ENCODE measurements at regions not wholly inside any gene's neighbourhood (a gene's known extent, or its start where the extent isn't known, plus 50 kb on each side); places are given as distances from the start of the nearest gene placed in this dataset.

DNA sequence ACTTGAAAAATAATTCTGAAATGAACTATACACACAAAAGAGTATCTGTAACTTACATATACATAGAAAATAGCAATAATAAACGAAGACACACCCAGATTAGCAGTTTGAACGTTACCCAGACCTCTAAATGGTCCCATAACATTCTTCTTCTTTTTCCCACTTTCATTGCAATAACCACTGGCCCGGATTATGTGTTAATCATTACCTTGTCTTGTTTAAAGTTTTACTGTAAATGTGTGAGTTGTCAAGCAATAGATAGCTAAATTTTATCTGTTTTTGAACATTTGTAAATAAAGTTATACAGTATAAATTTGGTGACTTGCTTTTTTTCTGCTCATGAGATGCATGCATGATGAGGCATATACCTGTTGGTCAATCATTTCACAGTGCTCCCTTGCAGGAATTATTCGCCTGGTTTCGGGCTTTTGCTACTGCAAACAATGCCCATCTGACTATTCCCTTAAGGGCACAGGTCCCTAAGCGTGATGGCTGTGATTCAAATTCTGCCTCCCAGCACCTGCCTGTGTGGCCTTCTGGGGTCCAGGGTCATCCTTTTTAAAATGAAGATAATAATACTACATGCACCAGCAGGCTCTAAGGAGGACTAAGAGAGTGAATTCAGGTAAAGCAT lies 66.1 kb downstream of the GADD45G start:
- Mint-ChIP-seq H3K4me1 (ENCODE audit: insufficient read depth, unreplicated experiment) (no peaks in the 10 kb centered on the region), H3K27ac (ENCODE audit: low read depth, unreplicated experiment) (no peak overlapping the region), H3K9me3 (ENCODE audit: unreplicated experiment) (peaks cover 7% of the 10 kb centered on the region), H3K36me3 (ENCODE audit: insufficient read depth, unreplicated experiment) (no peaks in the 10 kb centered on the region), H3K4me3 (ENCODE audit: unreplicated experiment) (no peak overlapping the region), H3K27me3 (ENCODE audit: insufficient read depth, unreplicated experiment) (no peaks in the 10 kb centered on the region)
- ChIA-PET POLR2A (no interaction called here), CTCF (no interaction called here)
- no TSS peak for BruUV-seq (replicated peaks)
- intact Hi-C loops (cut with micrococcal nuclease) = no loop called here
- DNase-seq (ENCODE audit: unreplicated experiment) = no peak
- TF ChIP-seq, protein P1, sequence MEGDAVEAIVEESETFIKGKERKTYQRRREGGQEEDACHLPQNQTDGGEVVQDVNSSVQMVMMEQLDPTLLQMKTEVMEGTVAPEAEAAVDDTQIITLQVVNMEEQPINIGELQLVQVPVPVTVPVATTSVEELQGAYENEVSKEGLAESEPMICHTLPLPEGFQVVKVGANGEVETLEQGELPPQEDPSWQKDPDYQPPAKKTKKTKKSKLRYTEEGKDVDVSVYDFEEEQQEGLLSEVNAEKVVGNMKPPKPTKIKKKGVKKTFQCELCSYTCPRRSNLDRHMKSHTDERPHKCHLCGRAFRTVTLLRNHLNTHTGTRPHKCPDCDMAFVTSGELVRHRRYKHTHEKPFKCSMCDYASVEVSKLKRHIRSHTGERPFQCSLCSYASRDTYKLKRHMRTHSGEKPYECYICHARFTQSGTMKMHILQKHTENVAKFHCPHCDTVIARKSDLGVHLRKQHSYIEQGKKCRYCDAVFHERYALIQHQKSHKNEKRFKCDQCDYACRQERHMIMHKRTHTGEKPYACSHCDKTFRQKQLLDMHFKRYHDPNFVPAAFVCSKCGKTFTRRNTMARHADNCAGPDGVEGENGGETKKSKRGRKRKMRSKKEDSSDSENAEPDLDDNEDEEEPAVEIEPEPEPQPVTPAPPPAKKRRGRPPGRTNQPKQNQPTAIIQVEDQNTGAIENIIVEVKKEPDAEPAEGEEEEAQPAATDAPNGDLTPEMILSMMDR (IDR thresholded peaks at IDR 0.05; ENCODE audit: unreplicated experiment) = no peak

DNA sequence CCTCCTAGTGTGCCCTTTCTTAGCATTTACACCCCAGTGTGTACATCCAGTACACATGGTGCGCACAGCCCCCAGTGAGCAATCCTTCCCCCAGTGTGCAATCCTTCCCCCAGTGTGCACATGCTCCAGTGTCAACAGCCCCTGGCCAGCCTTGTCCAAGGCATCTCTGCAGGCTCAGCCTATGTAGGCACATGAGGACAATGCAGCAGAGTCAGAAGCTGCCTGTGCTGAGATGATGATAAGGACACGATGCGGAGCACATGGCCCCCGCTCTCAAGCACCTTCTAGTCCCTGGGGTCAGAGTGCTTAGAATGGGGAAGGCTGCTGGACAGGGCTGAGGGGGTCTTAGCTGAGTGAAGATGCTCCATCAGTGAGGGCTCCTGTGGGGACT lies 69.8 kb downstream of the GADD45G start:
- TF ChIP-seq, protein P1 (IDR thresholded peaks at IDR 0.05; ENCODE audit: unreplicated experiment) = no peak
- DNase-seq (ENCODE audit: unreplicated experiment) = no peak
- H3K36me3 Mint-ChIP-seq (ENCODE audit: insufficient read depth, unreplicated experiment) = no peaks in the 10 kb centered on the region
- H3K9me3 Mint-ChIP-seq (ENCODE audit: unreplicated experiment) = peaks cover 7% of the 10 kb centered on the region
- POLR2A ChIA-PET = no interaction called here
- no peak overlapping the region for H3K4me3 Mint-ChIP-seq (ENCODE audit: unreplicated experiment)
- no TSS peak for BruUV-seq (replicated peaks)
- H3K27me3 Mint-ChIP-seq (ENCODE audit: insufficient read depth, unreplicated experiment) = no peaks in the 10 kb centered on the region
- no peak overlapping the region for H3K27ac Mint-ChIP-seq (ENCODE audit: low read depth, unreplicated experiment)
- intact Hi-C loops (cut with micrococcal nuclease) = no loop called here
- CTCF ChIA-PET = no interaction called here
- H3K4me1 Mint-ChIP-seq (ENCODE audit: insufficient read depth, unreplicated experiment) = no peaks in the 10 kb centered on the region

DNA sequence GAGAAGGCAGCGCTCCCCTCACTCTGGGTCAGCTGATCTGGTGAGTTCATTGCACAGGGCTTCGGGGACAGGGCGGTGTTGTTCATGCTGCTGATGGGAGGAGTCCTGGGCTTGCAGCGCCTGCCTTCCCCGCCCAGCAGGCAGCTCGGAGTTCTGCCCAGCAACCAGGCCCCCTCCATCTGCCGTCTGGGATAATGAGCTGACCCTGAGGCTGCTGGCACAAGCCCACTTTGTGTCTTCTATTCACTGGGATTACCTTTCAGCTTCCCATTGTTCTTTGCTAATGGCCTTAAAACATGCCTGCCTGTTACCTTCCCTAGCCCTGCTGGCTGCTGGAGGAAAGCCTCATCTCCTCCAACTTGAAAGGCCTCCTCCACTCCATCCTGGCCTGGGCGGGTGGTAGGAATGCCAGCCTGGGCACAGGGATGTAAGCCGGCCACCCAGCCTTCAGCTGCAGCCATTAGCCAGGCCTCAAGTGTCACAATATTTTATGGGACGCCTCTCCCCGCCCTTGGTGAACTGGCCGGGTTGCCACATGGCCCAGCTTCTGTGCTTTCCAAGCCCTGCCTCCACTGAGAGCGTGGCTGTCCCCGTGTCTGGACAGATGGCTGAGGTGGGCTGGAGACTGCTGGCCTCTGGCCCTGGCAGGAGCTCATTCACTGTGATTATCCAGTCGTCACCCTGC lies 70.4 kb downstream of the GADD45G start:
- no peaks in the 10 kb centered on the region for H3K4me1 Mint-ChIP-seq (ENCODE audit: insufficient read depth, unreplicated experiment)
- POLR2A ChIA-PET = no interaction called here
- H3K36me3 Mint-ChIP-seq (ENCODE audit: insufficient read depth, unreplicated experiment) = no peaks in the 10 kb centered on the region
- intact Hi-C loops (cut with micrococcal nuclease) = no loop called here
- CTCF ChIA-PET = no interaction called here
- H3K27me3 Mint-ChIP-seq (ENCODE audit: insufficient read depth, unreplicated experiment) = no peaks in the 10 kb centered on the region
- no peak for DNase-seq (ENCODE audit: unreplicated experiment)
- BruUV-seq (replicated peaks) = no TSS peak
- H3K4me3 Mint-ChIP-seq (ENCODE audit: unreplicated experiment) = no peak overlapping the region
- TF ChIP-seq, protein P1 (IDR thresholded peaks at IDR 0.05; ENCODE audit: unreplicated experiment) = no peak
- H3K27ac Mint-ChIP-seq (ENCODE audit: low read depth, unreplicated experiment) = no peak overlapping the region
- peaks cover 7% of the 10 kb centered on the region for H3K9me3 Mint-ChIP-seq (ENCODE audit: unreplicated experiment)

DNA sequence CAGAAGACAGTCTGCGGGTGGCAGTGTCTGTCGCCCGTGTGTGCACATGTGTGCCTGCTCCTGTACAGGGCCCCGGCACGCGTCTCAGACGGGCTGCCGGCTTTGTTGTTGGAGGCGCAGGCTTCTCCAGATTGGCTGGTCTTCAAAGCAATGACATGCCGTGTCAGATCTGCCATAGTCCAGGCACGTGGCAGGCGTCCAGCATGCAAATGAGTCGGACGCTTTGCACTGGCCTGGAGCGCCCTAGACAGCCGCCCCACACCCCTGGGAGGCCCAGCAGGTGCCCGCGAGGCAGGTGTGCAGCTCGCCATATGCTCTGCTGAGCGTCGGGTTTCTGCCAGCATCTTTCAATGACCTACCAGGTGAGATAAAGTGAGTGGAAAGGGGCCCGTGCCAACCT lies 71.5 kb downstream of the GADD45G start:
- H3K4me1 Mint-ChIP-seq (ENCODE audit: insufficient read depth, unreplicated experiment) = no peaks in the 10 kb centered on the region
- H3K36me3 Mint-ChIP-seq (ENCODE audit: insufficient read depth, unreplicated experiment) = no peaks in the 10 kb centered on the region
- H3K4me3 Mint-ChIP-seq (ENCODE audit: unreplicated experiment) = no peak overlapping the region
- CTCF ChIA-PET = no interaction called here
- POLR2A ChIA-PET = no interaction called here
- intact Hi-C loops (cut with micrococcal nuclease) = no loop called here
- no peaks in the 10 kb centered on the region for H3K27me3 Mint-ChIP-seq (ENCODE audit: insufficient read depth, unreplicated experiment)
- H3K27ac Mint-ChIP-seq (ENCODE audit: low read depth, unreplicated experiment) = no peak overlapping the region
- TF ChIP-seq, protein P1 (IDR thresholded peaks at IDR 0.05; ENCODE audit: unreplicated experiment) = no peak
- no peak for DNase-seq (ENCODE audit: unreplicated experiment)
- BruUV-seq (replicated peaks) = no TSS peak
- H3K9me3 Mint-ChIP-seq (ENCODE audit: unreplicated experiment) = peaks cover 4% of the 10 kb centered on the region

Measured in MCF 10A (cell line).